ENCODE measurements at regions not wholly inside any gene's neighbourhood (a gene's known extent, or its start where the extent isn't known, plus 50 kb on each side); places are given as distances from the start of the nearest gene placed in this dataset.
"Not testable (repeated sequence)": the region's sequence is repeated elsewhere in the genome, so short reads cannot be mapped to it uniquely, and the experiment has no call there.

- Histone ChIP-seq H3K27ac (ENCODE audit: low read depth, low read length) (no peak overlapping the region), H4K20me1 (ENCODE audit: insufficient read depth, low read length) (no peaks in the 10 kb centered on the region), H3K4me3 (ENCODE audit: insufficient read depth, low read length) (no peak overlapping the region), H3K36me3 (ENCODE audit: insufficient read depth, low read length) (no peaks in the 10 kb centered on the region), H3K9me3 (ENCODE audit: low read depth, low read length) (no peaks in the 10 kb centered on the region), H3K4me1 (ENCODE audit: insufficient read depth, low read length) (no peaks in the 10 kb centered on the region), H3K27me3 (ENCODE audit: insufficient read depth, low read length) (no peaks in the 10 kb centered on the region), H3K4me2 (ENCODE audit: insufficient read depth, low read length) (no peak overlapping the region), H3K79me2 (ENCODE audit: insufficient read depth, low read length) (no peaks in the 10 kb centered on the region), H2AFZ (ENCODE audit: low read length) (no peak overlapping the region)
- DNase-seq (ENCODE audit: insufficient read length, low spot score, missing footprints) = no peak
- TF ChIP-seq CTCF (IDR thresholded peaks at IDR 0.05; ENCODE audit: extremely low read depth, low read depth, low read length) = no peak
Observed at GRCh38 chr15:98103570-98103969, 143.1 kb downstream of the ARRDC4 start.

- not testable (repeated sequence) for H3K4me2 ChIP-seq (ENCODE audit: insufficient read depth, low read length); DNase-seq (ENCODE audit: insufficient read length, low spot score, missing footprints); H3K9me3 ChIP-seq (ENCODE audit: low read depth, low read length); H3K4me3 ChIP-seq (ENCODE audit: insufficient read depth, low read length); H3K27me3 ChIP-seq (ENCODE audit: insufficient read depth, low read length); H4K20me1 ChIP-seq (ENCODE audit: insufficient read depth, low read length); H3K36me3 ChIP-seq (ENCODE audit: insufficient read depth, low read length); H3K4me1 ChIP-seq (ENCODE audit: insufficient read depth, low read length); H3K27ac ChIP-seq (ENCODE audit: low read depth, low read length); H3K79me2 ChIP-seq (ENCODE audit: insufficient read depth, low read length); H2AFZ ChIP-seq (ENCODE audit: low read length)
Observed at GRCh38 chr15:98104386-98105151, 144.1 kb downstream of the ARRDC4 start.

- not testable (repeated sequence) for H3K27ac ChIP-seq (ENCODE audit: low read depth, low read length); H3K9me3 ChIP-seq (ENCODE audit: low read depth, low read length); H3K27me3 ChIP-seq (ENCODE audit: insufficient read depth, low read length); H3K79me2 ChIP-seq (ENCODE audit: insufficient read depth, low read length); H3K4me2 ChIP-seq (ENCODE audit: insufficient read depth, low read length); H3K4me1 ChIP-seq (ENCODE audit: insufficient read depth, low read length); H3K36me3 ChIP-seq (ENCODE audit: insufficient read depth, low read length); H3K4me3 ChIP-seq (ENCODE audit: insufficient read depth, low read length); H4K20me1 ChIP-seq (ENCODE audit: insufficient read depth, low read length); H2AFZ ChIP-seq (ENCODE audit: low read length); DNase-seq (ENCODE audit: insufficient read length, low spot score, missing footprints)
Observed at GRCh38 chr15:98106615-98107194, 146.2 kb downstream of the ARRDC4 start.

GRCh38 chr15:98111806-98112205 is 151.3 kb downstream of the ARRDC4 start:
- no peak for DNase-seq (ENCODE audit: insufficient read length, low spot score, missing footprints)
- no peaks in the 10 kb centered on the region for H4K20me1 ChIP-seq (ENCODE audit: insufficient read depth, low read length)
- peaks cover 3% of the 10 kb centered on the region for H3K9me3 ChIP-seq (ENCODE audit: low read depth, low read length)
- no peak overlapping the region for H3K4me3 ChIP-seq (ENCODE audit: insufficient read depth, low read length)
- no peaks in the 10 kb centered on the region for H3K79me2 ChIP-seq (ENCODE audit: insufficient read depth, low read length)
- TF ChIP-seq CTCF (IDR thresholded peaks at IDR 0.05; ENCODE audit: extremely low read depth, low read depth, low read length) = no peak
- H2AFZ ChIP-seq (ENCODE audit: low read length) = no peak overlapping the region
- no peaks in the 10 kb centered on the region for H3K4me1 ChIP-seq (ENCODE audit: insufficient read depth, low read length)
- H3K36me3 ChIP-seq (ENCODE audit: insufficient read depth, low read length) = no peaks in the 10 kb centered on the region
- no peak overlapping the region for H3K27ac ChIP-seq (ENCODE audit: low read depth, low read length)
- H3K4me2 ChIP-seq (ENCODE audit: insufficient read depth, low read length) = no peak overlapping the region
- no peaks in the 10 kb centered on the region for H3K27me3 ChIP-seq (ENCODE audit: insufficient read depth, low read length)

GRCh38 chr15:98113327-98113726 is 152.8 kb downstream of the ARRDC4 start:
- Histone ChIP-seq H3K27ac (ENCODE audit: low read depth, low read length) (no peak overlapping the region), H3K36me3 (ENCODE audit: insufficient read depth, low read length) (no peaks in the 10 kb centered on the region), H3K27me3 (ENCODE audit: insufficient read depth, low read length) (no peaks in the 10 kb centered on the region), H3K9me3 (ENCODE audit: low read depth, low read length) (peaks cover 3% of the 10 kb centered on the region), H3K4me1 (ENCODE audit: insufficient read depth, low read length) (no peaks in the 10 kb centered on the region), H2AFZ (ENCODE audit: low read length) (no peak overlapping the region), H3K79me2 (ENCODE audit: insufficient read depth, low read length) (no peaks in the 10 kb centered on the region), H3K4me2 (ENCODE audit: insufficient read depth, low read length) (no peak overlapping the region), H4K20me1 (ENCODE audit: insufficient read depth, low read length) (no peaks in the 10 kb centered on the region), H3K4me3 (ENCODE audit: insufficient read depth, low read length) (no peak overlapping the region)
- no peak for DNase-seq (ENCODE audit: insufficient read length, low spot score, missing footprints)
- TF ChIP-seq CTCF (IDR thresholded peaks at IDR 0.05; ENCODE audit: extremely low read depth, low read depth, low read length) = no peak

All from osteoblast (primary cell).